ENCODE measurements at regions not wholly inside any gene's neighbourhood (a gene's known extent, or its start where the extent isn't known, plus 50 kb on each side); places are given as distances from the start of the nearest gene placed in this dataset.

- TF ChIP-seq CTCF (IDR thresholded peaks at IDR 0.05) (no peak), POLR2A (IDR thresholded peaks at IDR 0.05) (no peak)
Observed at GRCh38 chr5:19048726-19049125, 939.3 kb downstream of the CDH18 start.

Data from Peyer's patch (tissue), 4 donors.